CD4-positive, alpha-beta T cell treated with Interleukin-17A for 1 hour (primary cell): ENCODE measurements at regions not wholly inside any gene's neighbourhood (a gene's known extent, or its start where the extent isn't known, plus 50 kb on each side); places are given as distances from the start of the nearest gene placed in this dataset.

Source experiments
- DNase-seq: peaks from one replicate; pipeline ENCODE4 v3.0.0-alpha.2; 2020

GRCh38 chr18:76179257-76179656 is 315.8 kb downstream of the ZNF516 start:
- DNase-seq, result no peak

GRCh38 chr18:76177160-76177559 is 317.9 kb downstream of the ZNF516 start:
- no peak for DNase-seq

DNA sequence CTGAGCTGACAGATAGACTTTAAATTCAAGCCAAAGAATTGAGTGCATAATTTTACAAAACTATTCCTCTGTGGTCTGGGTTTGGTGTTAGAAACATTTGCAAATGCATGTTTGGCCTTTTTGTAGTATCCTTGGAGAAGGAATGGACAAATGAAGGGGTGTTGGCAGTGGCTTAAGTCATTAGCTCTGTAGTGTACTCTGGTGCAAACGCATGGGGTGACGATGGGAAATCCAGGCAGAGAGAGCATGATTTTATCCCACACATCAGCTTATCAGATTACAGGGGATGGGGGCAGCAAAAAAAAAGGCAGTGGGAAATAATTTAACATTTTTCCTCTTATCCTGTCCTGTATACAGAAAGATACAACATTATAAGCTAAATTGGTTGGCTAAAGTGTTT is 320.6 kb downstream of the ZNF516 start:
- DNase-seq, result no peak

DNA sequence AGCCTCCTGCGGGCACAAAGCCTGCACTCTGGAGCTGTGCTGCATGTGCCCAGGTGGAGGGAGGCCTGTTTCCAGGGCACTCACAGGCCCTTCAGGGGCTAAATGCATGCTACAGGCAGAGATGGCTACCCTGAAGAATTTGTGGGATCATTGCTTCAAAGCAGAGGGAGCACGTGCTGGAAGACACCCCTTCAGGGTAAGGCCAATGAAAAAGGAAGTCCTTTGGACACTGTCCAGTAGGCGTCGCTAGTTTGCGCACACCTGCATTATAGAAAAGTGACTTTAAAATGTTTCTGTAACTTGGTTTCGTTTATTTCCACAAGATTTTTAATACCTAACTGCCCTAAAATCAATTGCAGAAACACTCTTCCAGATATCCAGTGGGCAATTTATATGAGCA is 325.3 kb downstream of the ZNF516 start:
- no peak for DNase-seq

GRCh38 chr18:76167845-76168621 is 327.0 kb downstream of the ZNF516 start:
- DNase-seq, result no peak

DNA sequence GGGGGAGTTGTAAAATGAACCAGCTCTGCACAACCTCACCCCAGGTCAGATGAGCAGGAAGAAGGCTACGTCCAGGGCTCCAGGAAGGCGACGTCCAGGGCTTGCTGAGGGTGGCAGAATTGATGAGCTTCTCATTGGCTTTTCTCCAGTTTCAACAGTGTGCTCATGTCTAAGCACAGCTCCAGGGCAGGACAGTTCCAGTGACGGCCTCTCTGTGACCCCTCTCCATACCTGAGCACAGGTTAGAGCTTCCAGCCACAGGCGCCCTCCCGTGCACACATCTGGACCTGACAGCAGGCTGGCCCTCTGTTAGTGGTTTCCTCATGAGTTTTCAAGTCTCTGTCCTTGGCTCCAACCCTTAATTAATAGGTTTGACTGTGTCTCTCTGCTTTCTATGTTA is 327.6 kb downstream of the ZNF516 start:
- no peak for DNase-seq

- no peak for DNase-seq
Measured at GRCh38 chr18:76162886-76163285, 332.2 kb downstream of the ZNF516 start.

DNA sequence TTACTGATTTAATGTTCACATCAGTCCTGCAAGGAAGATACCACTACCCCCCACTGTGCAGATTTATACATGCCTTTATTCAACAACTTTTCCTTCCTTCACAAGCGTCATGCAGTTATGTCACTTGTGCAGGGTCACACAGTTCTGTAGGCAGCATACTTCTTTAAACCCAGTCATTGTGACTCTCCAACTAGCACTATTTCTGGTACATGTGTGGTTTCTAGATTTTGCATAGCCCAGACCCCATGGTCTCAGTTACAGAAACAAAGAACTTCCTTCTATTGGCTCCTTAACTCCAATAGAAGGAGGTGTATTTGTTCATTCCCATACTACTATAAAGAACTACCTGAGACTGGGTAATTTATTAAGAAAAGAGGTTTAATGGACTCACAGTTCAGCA is 333.1 kb downstream of the ZNF516 start:
- no peak for DNase-seq

GRCh38 chr18:76153691-76154090 is 341.4 kb downstream of the ZNF516 start:
- DNase-seq, result no peak

GRCh38 chr18:76149734-76150133 is 345.3 kb downstream of the ZNF516 start:
- DNase-seq, result no peak

GRCh38 chr18:76149284-76149683 is 345.8 kb downstream of the ZNF516 start:
- no peak for DNase-seq

- DNase-seq, result no peak
Measured at GRCh38 chr18:76145521-76146376, 349.3 kb downstream of the ZNF516 start.

DNA sequence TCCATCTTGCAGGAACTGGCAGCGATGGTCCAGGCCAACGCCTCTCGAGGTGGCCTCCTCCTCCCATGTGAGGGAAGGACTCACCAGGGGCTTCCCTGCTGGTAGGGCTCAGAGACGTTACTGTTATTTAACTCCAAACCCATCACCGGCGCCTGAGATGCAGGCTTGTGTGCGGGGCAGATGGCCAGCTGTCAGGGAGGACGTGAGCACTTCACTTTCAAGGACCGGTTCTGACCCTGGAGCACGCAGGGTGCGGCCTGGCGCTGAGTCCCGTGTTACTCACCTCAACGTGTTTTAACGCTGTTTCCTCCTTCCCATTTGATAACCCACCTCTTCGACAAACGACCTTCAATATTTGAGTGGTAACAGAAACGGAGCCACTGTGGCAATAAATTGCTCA is 350.2 kb downstream of the ZNF516 start:
- DNase-seq, result no peak

DNA sequence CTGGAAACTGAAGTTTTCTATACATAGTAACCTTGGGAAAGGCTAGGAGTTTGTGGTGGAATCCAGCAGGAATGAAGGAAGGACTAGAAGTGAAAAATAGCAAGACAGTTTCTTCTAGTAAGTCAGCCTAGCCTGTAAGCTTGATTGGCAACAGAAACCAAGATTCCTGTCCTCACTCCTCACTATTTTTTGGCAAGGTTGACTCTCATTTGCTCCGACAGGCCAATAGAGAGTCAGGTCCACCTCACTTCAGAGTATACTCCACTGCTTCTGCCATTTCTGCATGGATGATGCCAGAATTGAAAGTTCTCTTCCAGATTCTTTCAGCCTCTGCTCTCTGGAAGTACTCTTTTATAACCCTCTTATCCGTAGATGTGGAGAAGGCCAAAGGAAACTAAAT is 352.4 kb downstream of the ZNF516 start:
- no peak for DNase-seq

DNA sequence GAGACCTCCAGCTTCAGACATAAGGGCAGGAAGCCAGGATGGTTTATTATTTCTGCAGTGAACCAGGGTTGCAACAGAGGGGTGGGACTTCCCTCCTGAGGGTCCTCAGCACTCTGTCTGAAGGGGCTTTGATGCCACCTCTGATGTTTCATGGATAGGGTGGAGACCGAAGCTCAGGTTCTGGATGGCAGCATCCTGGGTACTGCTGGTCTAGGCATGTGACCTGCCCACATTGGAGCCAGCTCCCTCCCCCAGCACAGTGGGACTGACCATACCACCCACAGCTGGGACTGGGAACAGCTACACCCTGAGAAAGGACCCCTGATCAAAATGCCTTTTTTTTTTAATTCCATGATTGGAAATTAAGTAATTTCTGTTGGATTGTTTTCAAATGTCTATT is 355.2 kb downstream of the ZNF516 start:
- no peak for DNase-seq

GRCh38 chr18:76137216-76137615 is 357.8 kb downstream of the ZNF516 start:
- no peak for DNase-seq

GRCh38 chr18:76136701-76137100 is 358.3 kb downstream of the ZNF516 start:
- no peak for DNase-seq

DNA sequence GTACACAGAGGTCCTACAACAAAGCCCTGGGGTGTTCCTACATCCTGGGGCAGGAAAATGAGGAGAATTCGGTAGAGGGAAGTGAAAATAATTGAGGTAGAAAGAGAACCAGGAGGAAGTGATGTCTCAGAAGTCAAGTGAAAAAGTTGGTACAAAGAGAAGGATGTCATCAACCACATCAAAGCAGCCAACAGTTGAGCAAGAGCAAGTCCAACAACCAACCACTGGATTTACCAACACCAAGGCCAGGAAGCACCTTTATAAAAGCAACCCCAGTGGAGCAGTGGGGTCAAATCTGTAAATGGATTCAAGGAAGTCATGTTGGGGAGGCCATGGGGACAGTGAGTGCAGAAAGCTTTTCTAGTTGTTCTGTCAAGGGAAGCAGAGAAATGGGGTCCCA is 360.4 kb downstream of the ZNF516 start:
- DNase-seq, result no peak

DNA sequence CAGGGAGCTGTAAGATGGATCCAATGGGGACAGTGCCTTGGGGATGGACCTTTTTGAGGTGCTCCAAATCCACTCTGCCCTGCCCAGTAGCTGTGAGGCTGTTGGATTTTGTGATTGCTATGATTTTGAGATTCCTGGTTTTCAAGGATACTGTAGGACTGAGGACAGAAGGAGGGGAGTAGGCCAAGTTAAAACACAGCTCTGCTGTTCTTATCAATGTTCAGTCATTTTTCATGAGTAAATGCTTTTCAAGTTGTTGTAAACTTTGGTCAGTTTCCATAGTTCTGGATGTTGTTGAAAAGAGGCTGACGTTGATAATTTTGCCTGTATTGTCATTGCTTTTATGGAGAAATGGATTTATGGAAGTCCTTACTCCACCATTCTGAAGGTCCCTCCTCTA is 361.2 kb downstream of the ZNF516 start:
- DNase-seq, result no peak

- DNase-seq, result no peak
Measured at GRCh38 chr18:76131738-76132137, 363.3 kb downstream of the ZNF516 start.

DNA sequence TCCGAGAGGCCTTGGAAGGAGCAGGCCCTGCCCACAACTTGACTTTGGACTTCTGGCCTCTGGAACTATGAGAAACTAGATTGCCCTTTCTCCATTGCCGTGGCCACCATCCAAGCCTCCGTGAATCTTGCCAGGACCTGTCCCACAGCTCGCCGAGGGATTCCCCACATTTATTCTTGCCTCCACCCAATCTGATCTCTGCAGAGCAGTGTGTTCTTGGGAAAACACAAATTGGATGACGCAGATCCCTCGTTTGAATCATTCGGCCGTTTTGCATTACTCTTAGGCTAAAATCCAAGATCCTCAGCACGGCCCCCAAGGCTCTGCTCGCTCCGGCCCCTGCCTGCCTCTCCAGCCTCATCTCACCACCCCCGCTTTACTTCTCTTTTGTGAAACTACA is 364.2 kb downstream of the ZNF516 start:
- no peak for DNase-seq

DNA sequence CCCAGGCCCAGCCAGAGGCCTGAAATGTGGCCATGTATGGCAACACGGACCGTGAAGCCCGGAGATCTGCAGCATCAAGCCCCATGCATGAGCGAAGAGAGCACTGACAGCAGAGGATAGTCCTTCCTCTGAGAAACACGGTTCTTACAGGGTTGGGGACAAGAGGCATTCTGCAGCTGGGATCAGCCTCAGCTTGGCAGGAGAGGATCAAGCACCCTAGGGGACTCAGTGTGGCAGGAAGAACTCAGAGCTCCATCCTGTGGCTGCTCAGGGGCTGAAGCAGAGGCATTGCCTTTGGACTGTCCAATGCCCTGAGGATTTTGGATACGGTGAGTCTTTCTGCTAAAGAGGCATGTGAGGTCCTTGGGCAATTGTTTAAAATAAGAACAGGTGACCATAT is 368.7 kb downstream of the ZNF516 start:
- no peak for DNase-seq

DNA sequence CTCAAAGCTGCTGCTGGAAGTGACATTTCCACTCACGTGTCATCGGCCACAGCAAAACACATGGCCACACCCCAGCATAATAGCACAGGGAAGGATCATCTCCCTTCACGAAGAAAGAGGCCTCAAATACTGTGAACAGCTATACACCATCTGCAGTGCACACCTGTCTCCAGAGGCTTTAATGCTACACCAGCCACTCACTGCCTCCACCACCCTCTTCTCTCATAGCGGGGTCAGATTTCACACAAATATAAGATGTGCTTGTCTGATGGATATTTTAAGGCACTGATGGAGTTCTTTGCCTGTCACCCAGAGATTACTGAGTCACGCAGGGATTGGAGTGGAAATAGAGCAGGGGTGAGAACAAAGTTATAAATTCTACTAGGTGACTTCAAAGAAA is 374.0 kb downstream of the ZNF516 start:
- no peak for DNase-seq

DNA sequence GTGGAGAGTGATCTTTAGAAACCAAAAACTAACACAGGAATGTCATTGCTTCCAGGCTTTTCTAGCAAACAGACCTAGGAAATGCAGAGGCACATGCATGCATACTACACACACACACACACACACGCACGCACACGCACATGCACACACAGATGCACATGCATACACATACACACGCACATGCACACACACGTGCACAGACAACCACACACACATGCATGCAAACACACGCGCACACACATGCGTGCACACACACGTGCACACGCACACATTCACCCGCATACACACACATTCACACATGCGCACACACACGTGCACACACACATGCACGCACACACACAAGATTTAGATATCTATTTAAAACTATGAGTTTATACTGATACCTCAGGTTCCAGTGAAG is 379.5 kb downstream of the ZNF516 start:
- no peak for DNase-seq
